HUES6 (cell line): ENCODE measurements at regions not wholly inside any gene's neighbourhood (a gene's known extent, or its start where the extent isn't known, plus 50 kb on each side); places are given as distances from the start of the nearest gene placed in this dataset.
"Not testable (repeated sequence)": the region's sequence is repeated elsewhere in the genome, so short reads cannot be mapped to it uniquely, and the experiment has no call there.

ENCODE experiments used
- H3K27ac ChIP-seq: 2 replicates; pipeline ENCODE4 v1.7.0; 2013; ENCODE audit warnings: low read depth, mild to moderate bottlenecking, low read length, inconsistent platforms
- H3K27me3 ChIP-seq: 2 replicates; pipeline ENCODE4 v1.6.1; 2013; ENCODE audit warnings: low read length; ENCODE audit not compliant: control insufficient read depth, insufficient read depth
- H3K36me3 ChIP-seq: 2 replicates; pipeline ENCODE4 v1.6.1; 2013; ENCODE audit warnings: low read length; ENCODE audit not compliant: control insufficient read depth, insufficient read depth
- H3K4me1 ChIP-seq: 2 replicates; pipeline ENCODE4 v1.6.1; 2013; ENCODE audit warnings: low read length; ENCODE audit not compliant: control insufficient read depth, insufficient read depth
- H3K4me3 ChIP-seq: 2 replicates; pipeline ENCODE4 v1.5.1; 2013; ENCODE audit warnings: low read depth, low read length
- H3K9ac ChIP-seq: one replicate; pipeline ENCODE4 v1.6.1; 2013; ENCODE audit warnings: mild to moderate bottlenecking, low read length
- H3K9me3 ChIP-seq: 2 replicates; pipeline ENCODE4 v1.6.1; 2013; ENCODE audit warnings: low read depth, low read length; ENCODE audit not compliant: control insufficient read depth, insufficient read depth

DNA sequence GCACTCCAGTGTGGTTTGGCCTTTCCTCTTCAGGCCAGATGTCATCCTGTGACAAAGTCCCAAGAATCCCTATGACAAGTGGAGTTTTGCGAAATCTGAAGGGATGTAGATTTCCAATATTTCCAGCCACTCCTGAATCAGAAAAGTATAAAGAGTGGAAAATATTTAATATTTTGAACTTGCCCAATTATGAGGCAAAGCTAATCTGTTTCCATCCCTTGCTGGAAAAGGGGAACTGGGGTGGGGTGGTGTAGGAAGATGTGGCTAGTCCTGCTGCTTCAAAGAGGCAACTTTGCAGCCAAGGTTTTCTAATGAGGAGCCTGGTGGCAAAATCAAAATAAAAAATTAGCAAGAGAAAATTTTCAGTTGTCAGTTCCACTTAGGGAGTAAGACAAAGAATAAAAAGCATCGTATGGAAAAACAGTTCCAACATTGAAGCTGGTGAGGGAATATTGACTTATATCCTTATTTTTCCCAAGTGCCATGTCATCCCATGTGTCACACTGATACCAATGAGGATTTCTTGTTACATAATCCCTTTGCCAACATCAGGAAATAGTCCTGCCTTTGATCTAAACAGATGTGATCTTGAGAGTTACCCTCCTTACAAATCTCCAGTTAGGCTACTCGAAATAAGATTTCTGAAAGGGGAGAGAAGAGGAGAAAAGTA, 480.0 kb upstream of the JARID2 start:
- Histone ChIP-seq H3K4me1 (peaks cover 5% of the 10 kb centered on the region; the same call in 1 of the 2 replicates), H3K27me3 (no peaks in the 10 kb centered on the region), H3K9me3 (no peaks in the 10 kb centered on the region), H3K36me3 (no peaks in the 10 kb centered on the region), H3K27ac (no peak overlapping the region), H3K9ac (no peak overlapping the region), H3K4me3 (no peak overlapping the region)

- Histone ChIP-seq H3K27me3 (no peaks in the 10 kb centered on the region), H3K9me3 (no peaks in the 10 kb centered on the region), H3K4me3 (no peak overlapping the region), H3K9ac (no peak overlapping the region), H3K27ac (no peak overlapping the region), H3K36me3 (no peaks in the 10 kb centered on the region), H3K4me1 (peaks cover 5% of the 10 kb centered on the region; the same call in 1 of the 2 replicates)
Observed at GRCh38 chr6:14766391-14766994, 479.4 kb upstream of the JARID2 start.

GRCh38 chr6:14767226-14767625, 478.6 kb upstream of the JARID2 start:
- H3K4me1 ChIP-seq, result peaks cover 8% of the 10 kb centered on the region
- no peak overlapping the region for H3K4me3 ChIP-seq
- no peaks in the 10 kb centered on the region for H3K27me3 ChIP-seq
- H3K9ac ChIP-seq, result no peak overlapping the region
- no peaks in the 10 kb centered on the region for H3K36me3 ChIP-seq
- H3K9me3 ChIP-seq, result no peaks in the 10 kb centered on the region
- H3K27ac ChIP-seq, result no peak overlapping the region

- H3K9me3 ChIP-seq, result no peaks in the 10 kb centered on the region
- no peaks in the 10 kb centered on the region for H3K36me3 ChIP-seq
- peaks cover 6% of the 10 kb centered on the region for H3K4me1 ChIP-seq
- no peak overlapping the region for H3K9ac ChIP-seq
- H3K27ac ChIP-seq, result no peak overlapping the region
- no peak overlapping the region for H3K4me3 ChIP-seq
- no peaks in the 10 kb centered on the region for H3K27me3 ChIP-seq
Observed at GRCh38 chr6:14770040-14770439, 475.8 kb upstream of the JARID2 start.

- H3K27me3 ChIP-seq, result no peaks in the 10 kb centered on the region
- no peak overlapping the region for H3K9ac ChIP-seq
- H3K4me1 ChIP-seq, result peaks cover 6% of the 10 kb centered on the region
- H3K27ac ChIP-seq, result no peak overlapping the region
- H3K4me3 ChIP-seq, result no peak overlapping the region
- no peaks in the 10 kb centered on the region for H3K36me3 ChIP-seq
- H3K9me3 ChIP-seq, result no peaks in the 10 kb centered on the region
Observed at GRCh38 chr6:14770572-14770971, 475.3 kb upstream of the JARID2 start.

- Histone ChIP-seq H3K4me1 (peaks cover 6% of the 10 kb centered on the region), H3K36me3 (no peaks in the 10 kb centered on the region), H3K9ac (no peak overlapping the region), H3K27ac (no peak overlapping the region), H3K9me3 (no peaks in the 10 kb centered on the region; the same call in 1 of the 2 replicates), H3K27me3 (no peaks in the 10 kb centered on the region), H3K4me3 (no peak overlapping the region)
Observed at GRCh38 chr6:14771016-14771415, 474.9 kb upstream of the JARID2 start.

DNA sequence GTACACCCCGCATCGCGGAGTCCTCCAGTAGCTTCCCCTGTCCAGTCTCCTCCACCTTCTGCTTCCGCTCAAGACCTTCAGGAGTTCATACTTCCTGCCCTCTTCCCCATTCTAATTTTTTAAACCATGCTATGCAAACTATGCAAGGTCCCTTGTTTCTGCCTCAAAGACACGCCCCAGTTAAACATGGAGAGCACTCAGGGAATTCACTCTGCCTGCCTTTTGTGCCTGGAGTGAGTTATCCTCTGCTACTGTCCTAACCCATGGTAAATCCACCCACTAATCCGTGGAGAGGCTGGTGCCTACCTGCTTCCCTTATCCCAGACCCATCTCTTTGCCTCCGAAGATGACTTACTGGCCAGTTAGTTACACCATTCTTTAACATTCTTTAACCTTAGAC, 473.7 kb upstream of the JARID2 start:
- H3K4me3 ChIP-seq, result no peak overlapping the region
- no peak overlapping the region for H3K27ac ChIP-seq
- H3K36me3 ChIP-seq, result no peaks in the 10 kb centered on the region
- peaks cover 6% of the 10 kb centered on the region for H3K4me1 ChIP-seq
- no peak overlapping the region for H3K9ac ChIP-seq
- H3K27me3 ChIP-seq, result no peaks in the 10 kb centered on the region
- no peaks in the 10 kb centered on the region; the same call in 1 of the 2 replicates for H3K9me3 ChIP-seq

DNA sequence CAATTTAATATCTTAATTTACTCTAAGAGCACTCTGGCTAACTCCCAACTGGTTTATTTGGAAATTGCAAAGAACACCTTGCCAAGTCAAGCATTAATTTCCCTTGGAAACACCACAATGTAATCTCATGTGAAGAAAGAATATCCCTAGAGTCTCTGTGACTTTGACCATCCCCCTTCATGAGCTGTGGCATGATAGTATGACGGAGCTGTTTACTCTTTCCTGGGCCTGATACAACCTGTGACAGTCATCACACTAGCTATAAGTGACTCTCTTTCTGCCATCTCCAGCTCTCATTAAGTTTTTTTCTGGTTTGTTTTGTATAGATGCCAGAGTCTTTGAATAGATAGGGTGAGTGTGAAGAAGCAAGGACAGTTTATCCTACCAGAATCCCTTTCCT, 470.3 kb upstream of the JARID2 start:
- no peaks in the 10 kb centered on the region; the same call in 1 of the 2 replicates for H3K9me3 ChIP-seq

DNA sequence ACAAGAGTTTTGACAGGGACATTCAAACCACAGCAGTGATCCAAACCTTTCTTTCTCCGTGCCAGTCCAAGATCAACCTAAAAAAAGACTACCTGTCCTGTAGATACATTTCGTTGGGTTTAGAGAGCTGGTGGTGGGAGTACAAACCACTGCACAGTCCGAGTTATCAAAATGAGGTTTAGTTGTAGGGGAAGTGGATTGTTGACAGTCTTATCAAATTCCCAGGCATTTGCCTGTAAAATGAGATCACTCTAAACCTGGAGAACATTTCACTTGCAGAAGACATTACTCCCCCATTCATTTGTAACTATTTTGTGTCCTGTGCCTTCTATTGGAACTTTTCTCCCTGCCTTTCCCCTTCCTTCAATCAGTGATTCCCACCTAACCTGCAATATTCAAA, 469.6 kb upstream of the JARID2 start:
- Histone ChIP-seq H3K9ac (no peak overlapping the region), H3K4me1 (peaks cover 19% of the 10 kb centered on the region)

More for the DNA sequence above, 470.3 kb upstream of the JARID2 start:
- Histone ChIP-seq H3K36me3 (no peaks in the 10 kb centered on the region), H3K9ac (no peak overlapping the region), H3K27me3 (no peaks in the 10 kb centered on the region), H3K4me1 (peaks cover 19% of the 10 kb centered on the region), H3K4me3 (no peak overlapping the region), H3K27ac (no peak overlapping the region)

DNA sequence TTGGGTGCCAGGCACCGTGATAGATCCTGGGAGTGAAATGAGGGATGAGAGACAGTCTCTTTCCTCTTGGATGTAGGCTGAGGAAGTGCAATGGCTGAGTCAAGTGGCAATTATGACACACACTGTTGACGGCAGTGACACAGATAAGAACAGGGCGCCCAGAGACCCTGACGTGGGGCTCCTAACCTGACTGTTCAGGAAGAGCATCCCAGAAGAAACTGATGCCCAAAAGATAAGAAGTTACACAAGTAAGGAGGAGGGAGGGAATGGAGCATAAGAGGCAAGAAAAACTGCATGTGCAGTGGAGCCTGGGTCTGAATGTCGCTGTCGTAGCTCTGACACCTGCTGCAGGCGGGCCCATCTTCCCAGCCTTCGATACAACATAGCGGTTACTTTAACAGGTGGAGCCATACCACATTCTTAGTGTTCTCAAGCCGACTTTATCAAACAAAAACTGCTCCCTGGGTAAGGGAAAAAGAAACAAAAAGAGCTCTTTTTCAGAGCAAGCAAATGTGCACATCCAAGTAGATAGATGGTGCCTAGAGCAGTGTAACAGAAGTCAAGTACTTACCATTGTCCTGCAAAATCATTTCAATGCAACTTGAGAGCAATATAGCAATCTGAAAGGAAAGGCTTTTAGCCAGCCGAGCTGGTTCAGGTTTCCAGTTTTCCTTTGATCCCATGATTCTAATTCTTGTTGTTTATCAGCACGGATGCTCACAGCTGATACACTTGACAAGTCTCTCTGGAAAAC, 463.9 kb upstream of the JARID2 start:
- H3K9me3 ChIP-seq, result no peaks in the 10 kb centered on the region; the same call in 1 of the 2 replicates
- H3K36me3 ChIP-seq, result no peaks in the 10 kb centered on the region
- H3K9ac ChIP-seq, result no peak overlapping the region
- no peak overlapping the region for H3K27ac ChIP-seq
- no peak overlapping the region for H3K4me3 ChIP-seq
- peaks cover 56% of the 10 kb centered on the region for H3K4me1 ChIP-seq
- no peaks in the 10 kb centered on the region for H3K27me3 ChIP-seq

More for the DNA sequence above, 469.6 kb upstream of the JARID2 start:
- H3K4me3 ChIP-seq, result no peak overlapping the region
- no peak overlapping the region for H3K27ac ChIP-seq
- no peaks in the 10 kb centered on the region; the same call in 1 of the 2 replicates for H3K9me3 ChIP-seq
- no peaks in the 10 kb centered on the region for H3K36me3 ChIP-seq
- H3K27me3 ChIP-seq, result no peaks in the 10 kb centered on the region

DNA sequence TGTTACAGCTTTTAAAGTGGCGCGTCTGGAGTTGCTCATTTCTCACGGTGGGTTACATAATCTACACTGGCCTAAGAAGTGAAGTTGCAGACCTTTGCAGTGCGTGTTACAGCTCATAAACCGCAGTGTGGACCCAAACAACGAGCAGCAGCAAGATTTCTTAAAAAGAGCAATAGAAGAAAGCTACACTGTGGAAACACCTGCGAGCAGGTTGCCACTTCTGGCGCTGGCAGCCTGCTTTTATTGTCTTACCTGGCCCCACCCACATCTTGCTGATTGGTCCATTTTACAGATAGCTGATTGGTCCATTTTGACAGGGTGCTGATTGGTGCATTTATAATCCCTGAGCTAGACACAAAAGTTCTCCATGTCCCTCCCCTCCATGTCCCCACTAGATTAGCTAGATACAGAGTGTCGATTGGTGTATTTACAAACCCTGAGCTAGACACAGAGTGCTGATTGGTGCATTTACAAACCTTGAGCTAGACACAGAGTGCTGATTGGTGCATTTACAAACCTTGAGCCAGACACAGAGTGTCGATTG, 462.9 kb upstream of the JARID2 start:
- not testable (repeated sequence) for H3K9ac ChIP-seq, H3K36me3 ChIP-seq, H3K27me3 ChIP-seq, H3K4me3 ChIP-seq, H3K9me3 ChIP-seq, H3K27ac ChIP-seq
- peaks cover 56% of the 10 kb centered on the region for H3K4me1 ChIP-seq
